ENCODE measurements at regions not wholly inside any gene's neighbourhood (a gene's known extent, or its start where the extent isn't known, plus 50 kb on each side); places are given as distances from the start of the nearest gene placed in this dataset.

DNA sequence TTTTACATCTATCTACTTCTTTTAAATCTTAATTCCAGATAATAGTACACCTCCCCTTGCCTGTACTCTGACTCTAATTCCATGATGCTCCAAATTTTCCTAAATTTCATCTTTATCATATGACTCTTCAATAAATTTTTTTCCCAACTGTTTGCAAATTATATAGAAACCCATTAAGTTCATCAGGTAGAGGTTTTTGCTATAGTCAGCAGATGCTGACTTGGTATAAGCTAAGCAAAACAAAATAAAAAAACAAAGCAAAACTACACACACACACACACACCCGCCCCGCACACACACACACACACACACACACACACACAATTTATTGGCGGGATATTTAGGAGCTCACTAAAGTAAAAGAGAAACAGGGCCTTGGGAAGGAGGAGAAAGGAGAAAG, 1047.8 kb upstream of the FAM98A start:
- TF ChIP-seq RXRA (IDR thresholded peaks at IDR 0.05) (no peak), SP1 (IDR thresholded peaks at IDR 0.05) (no peak), RAD21 (IDR thresholded peaks at IDR 0.05) (no peak)
- TF ChIP-seq, protein P1, sequence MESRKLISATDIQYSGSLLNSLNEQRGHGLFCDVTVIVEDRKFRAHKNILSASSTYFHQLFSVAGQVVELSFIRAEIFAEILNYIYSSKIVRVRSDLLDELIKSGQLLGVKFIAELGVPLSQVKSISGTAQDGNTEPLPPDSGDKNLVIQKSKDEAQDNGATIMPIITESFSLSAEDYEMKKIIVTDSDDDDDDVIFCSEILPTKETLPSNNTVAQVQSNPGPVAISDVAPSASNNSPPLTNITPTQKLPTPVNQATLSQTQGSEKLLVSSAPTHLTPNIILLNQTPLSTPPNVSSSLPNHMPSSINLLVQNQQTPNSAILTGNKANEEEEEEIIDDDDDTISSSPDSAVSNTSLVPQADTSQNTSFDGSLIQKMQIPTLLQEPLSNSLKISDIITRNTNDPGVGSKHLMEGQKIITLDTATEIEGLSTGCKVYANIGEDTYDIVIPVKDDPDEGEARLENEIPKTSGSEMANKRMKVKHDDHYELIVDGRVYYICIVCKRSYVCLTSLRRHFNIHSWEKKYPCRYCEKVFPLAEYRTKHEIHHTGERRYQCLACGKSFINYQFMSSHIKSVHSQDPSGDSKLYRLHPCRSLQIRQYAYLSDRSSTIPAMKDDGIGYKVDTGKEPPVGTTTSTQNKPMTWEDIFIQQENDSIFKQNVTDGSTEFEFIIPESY (IDR thresholded peaks at IDR 0.05) = no peak
- TF ChIP-seq, protein P2, sequence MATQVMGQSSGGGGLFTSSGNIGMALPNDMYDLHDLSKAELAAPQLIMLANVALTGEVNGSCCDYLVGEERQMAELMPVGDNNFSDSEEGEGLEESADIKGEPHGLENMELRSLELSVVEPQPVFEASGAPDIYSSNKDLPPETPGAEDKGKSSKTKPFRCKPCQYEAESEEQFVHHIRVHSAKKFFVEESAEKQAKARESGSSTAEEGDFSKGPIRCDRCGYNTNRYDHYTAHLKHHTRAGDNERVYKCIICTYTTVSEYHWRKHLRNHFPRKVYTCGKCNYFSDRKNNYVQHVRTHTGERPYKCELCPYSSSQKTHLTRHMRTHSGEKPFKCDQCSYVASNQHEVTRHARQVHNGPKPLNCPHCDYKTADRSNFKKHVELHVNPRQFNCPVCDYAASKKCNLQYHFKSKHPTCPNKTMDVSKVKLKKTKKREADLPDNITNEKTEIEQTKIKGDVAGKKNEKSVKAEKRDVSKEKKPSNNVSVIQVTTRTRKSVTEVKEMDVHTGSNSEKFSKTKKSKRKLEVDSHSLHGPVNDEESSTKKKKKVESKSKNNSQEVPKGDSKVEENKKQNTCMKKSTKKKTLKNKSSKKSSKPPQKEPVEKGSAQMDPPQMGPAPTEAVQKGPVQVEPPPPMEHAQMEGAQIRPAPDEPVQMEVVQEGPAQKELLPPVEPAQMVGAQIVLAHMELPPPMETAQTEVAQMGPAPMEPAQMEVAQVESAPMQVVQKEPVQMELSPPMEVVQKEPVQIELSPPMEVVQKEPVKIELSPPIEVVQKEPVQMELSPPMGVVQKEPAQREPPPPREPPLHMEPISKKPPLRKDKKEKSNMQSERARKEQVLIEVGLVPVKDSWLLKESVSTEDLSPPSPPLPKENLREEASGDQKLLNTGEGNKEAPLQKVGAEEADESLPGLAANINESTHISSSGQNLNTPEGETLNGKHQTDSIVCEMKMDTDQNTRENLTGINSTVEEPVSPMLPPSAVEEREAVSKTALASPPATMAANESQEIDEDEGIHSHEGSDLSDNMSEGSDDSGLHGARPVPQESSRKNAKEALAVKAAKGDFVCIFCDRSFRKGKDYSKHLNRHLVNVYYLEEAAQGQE (IDR thresholded peaks at IDR 0.05) = no peak
- Histone ChIP-seq H3K27ac (ENCODE audit: low read depth in 1 of 2, low read length in 2 of 2) (no peak overlapping the region), H3K9me3 (ENCODE audit: control insufficient read depth in 4 of 4, low read length in 3 of 4) (no peaks in the 10 kb centered on the region), H3K4me1 (ENCODE audit: control insufficient read depth in 4 of 4, insufficient read depth in 4 of 4, low read length in 3 of 4) (no peaks in the 10 kb centered on the region), H3K9ac (ENCODE audit: low read depth in 1 of 2, low read length in 2 of 2) (no peak overlapping the region), H3K36me3 (ENCODE audit: control insufficient read depth in 4 of 4, insufficient read depth in 3 of 4, low read depth in 1 of 4, low read length in 3 of 4) (no peaks in the 10 kb centered on the region), H3K4me3 (ENCODE audit: low read depth in 1 of 3, low read length in 3 of 3) (no peak overlapping the region), H3K27me3 (ENCODE audit: control insufficient read depth in 4 of 4, insufficient read depth in 4 of 4, low read length in 3 of 4) (no peaks in the 10 kb centered on the region)
- WGBS = 91% methylated on average over 3 of the region's 3 CpGs
- DNase-seq (ENCODE audit: low spot score) = no peak

DNA sequence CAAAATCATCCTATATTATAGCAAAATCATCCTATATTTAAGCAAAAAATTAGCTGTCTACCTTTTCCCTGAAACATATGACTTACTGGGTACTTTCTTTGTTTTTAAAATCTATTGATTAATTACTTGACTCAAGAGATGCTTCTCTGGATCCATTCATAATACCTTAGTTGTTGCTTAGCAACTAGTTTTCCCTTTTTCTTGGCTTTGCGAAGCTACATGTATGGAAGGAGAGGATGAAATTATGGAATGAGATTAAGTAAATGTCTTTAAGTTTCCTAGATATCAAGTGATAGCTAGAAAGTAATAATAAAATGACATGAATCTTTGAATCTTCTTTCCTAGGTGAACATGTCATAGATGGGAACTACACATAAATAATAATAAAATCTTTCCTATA, 1033.2 kb upstream of the FAM98A start:
- H3K4me1 ChIP-seq (ENCODE audit: control insufficient read depth in 4 of 4, insufficient read depth in 4 of 4, low read length in 3 of 4) = no peaks in the 10 kb centered on the region
- H3K27ac ChIP-seq (ENCODE audit: low read depth in 1 of 2, low read length in 2 of 2) = no peak overlapping the region
- TF ChIP-seq NR2F2 (IDR thresholded peaks at IDR 0.05) (no peak), FOXA1 (IDR thresholded peaks at IDR 0.05) (no peak), RAD21 (IDR thresholded peaks at IDR 0.05) (no peak)
- TF ChIP-seq, protein P1 (IDR thresholded peaks at IDR 0.05) = no peak
- 90% methylated on average over 1 of the region's 1 CpG for WGBS
- H3K4me3 ChIP-seq (ENCODE audit: low read depth in 1 of 3, low read length in 3 of 3) = no peak overlapping the region
- no peaks in the 10 kb centered on the region for H3K27me3 ChIP-seq (ENCODE audit: control insufficient read depth in 4 of 4, insufficient read depth in 4 of 4, low read length in 3 of 4)
- H3K36me3 ChIP-seq (ENCODE audit: control insufficient read depth in 4 of 4, insufficient read depth in 3 of 4, low read depth in 1 of 4, low read length in 3 of 4) = no peaks in the 10 kb centered on the region
- DNase-seq (ENCODE audit: low spot score) = no peak
- no peak overlapping the region for H3K9ac ChIP-seq (ENCODE audit: low read depth in 1 of 2, low read length in 2 of 2)
- H3K9me3 ChIP-seq (ENCODE audit: control insufficient read depth in 4 of 4, low read length in 3 of 4) = no peaks in the 10 kb centered on the region

DNA sequence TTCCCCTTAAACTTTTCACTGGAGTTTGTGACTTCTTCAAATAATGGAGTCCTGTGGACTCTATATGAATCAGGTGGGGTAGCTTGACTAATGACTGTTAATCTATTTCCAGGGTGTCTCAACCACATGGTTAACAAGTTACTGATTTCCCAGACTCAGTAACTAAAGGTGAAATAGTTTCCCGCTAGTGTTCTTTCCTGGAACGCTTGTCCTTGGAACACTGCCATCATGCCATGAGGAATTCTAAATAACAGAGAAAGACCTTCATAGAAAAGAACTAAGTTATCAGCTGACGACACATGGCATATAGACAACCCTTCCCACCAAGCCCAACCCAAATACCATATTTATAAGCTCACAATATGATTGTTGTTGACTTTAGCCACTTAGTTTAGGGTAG, 1027.9 kb upstream of the FAM98A start:
- WGBS = 35% methylated on average over 3 of the region's 3 CpGs
- peaks cover 0 to 2% (median 0%) of the 10 kb centered on the region in 4 donors for H3K4me1 ChIP-seq (ENCODE audit: control insufficient read depth in 4 of 4, insufficient read depth in 4 of 4, low read length in 3 of 4)
- H3K9me3 ChIP-seq (ENCODE audit: control insufficient read depth in 4 of 4, low read length in 3 of 4) = peaks cover 0 to 2% (median 0%) of the 10 kb centered on the region in 4 donors
- H3K36me3 ChIP-seq (ENCODE audit: control insufficient read depth in 4 of 4, insufficient read depth in 3 of 4, low read depth in 1 of 4, low read length in 3 of 4) = no peaks in the 10 kb centered on the region
- no peaks in the 10 kb centered on the region for H3K27me3 ChIP-seq (ENCODE audit: control insufficient read depth in 4 of 4, insufficient read depth in 4 of 4, low read length in 3 of 4)
- no peak overlapping the region for H3K9ac ChIP-seq (ENCODE audit: low read depth in 1 of 2, low read length in 2 of 2)
- TF ChIP-seq RAD21 (IDR thresholded peaks at IDR 0.05) (peak in 1 of 2 donors; percentile 12), YY1 (IDR thresholded peaks at IDR 0.05) (peak; percentile 53)
- TF ChIP-seq, protein P3, sequence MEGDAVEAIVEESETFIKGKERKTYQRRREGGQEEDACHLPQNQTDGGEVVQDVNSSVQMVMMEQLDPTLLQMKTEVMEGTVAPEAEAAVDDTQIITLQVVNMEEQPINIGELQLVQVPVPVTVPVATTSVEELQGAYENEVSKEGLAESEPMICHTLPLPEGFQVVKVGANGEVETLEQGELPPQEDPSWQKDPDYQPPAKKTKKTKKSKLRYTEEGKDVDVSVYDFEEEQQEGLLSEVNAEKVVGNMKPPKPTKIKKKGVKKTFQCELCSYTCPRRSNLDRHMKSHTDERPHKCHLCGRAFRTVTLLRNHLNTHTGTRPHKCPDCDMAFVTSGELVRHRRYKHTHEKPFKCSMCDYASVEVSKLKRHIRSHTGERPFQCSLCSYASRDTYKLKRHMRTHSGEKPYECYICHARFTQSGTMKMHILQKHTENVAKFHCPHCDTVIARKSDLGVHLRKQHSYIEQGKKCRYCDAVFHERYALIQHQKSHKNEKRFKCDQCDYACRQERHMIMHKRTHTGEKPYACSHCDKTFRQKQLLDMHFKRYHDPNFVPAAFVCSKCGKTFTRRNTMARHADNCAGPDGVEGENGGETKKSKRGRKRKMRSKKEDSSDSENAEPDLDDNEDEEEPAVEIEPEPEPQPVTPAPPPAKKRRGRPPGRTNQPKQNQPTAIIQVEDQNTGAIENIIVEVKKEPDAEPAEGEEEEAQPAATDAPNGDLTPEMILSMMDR (IDR thresholded peaks at IDR 0.05; ENCODE audit: low read depth, low read length, missing input control) = no peak
- DNase-seq (ENCODE audit: low spot score) = no peak
- no peak overlapping the region for H3K4me3 ChIP-seq (ENCODE audit: low read depth in 1 of 3, low read length in 3 of 3)
- no peak overlapping the region for H3K27ac ChIP-seq (ENCODE audit: low read depth in 1 of 2, low read length in 2 of 2)
